ENCODE measurements at regions not wholly inside any gene's neighbourhood (a gene's known extent, or its start where the extent isn't known, plus 50 kb on each side); places are given as distances from the start of the nearest gene placed in this dataset.

DNA sequence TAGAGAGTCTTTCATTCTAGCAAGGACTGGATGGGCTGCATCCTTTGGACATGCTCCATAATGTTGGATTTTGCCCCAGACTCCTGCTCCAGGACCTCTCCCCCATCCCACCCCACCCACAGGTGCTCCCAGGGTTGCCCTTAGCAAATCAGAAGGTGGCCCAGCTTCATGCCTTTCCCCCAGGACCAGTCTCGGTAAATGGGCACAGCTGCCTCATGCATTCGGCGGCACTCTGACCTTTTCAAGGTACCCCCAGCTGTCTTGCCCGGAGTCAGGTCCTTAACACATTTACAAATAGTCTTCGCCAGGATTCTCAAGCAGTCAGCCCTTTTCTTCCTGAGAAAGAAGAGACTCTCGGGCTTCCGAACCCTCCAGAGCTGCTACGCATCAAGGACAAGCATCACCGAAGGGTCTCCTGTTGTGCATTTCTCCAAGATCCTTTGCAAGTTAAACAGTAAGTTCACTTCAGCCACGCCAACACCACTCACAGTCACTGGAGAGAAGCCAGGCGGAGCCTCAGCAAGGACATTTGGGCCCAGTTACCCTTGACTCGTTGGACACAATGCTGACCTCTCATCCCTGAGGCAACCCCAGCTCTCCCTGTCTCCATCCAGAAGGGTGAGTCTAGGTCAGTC lies 287.8 kb downstream of the FAM43A start:
- Histone ChIP-seq H3K27ac (ENCODE audit: low read depth, low read length, poor library complexity, severe bottlenecking) (no peak overlapping the region), H3K4me1 (ENCODE audit: insufficient read depth, low read length, poor library complexity, severe bottlenecking) (no peaks in the 10 kb centered on the region), H3K27me3 (replicated peaks; ENCODE audit: insufficient read depth, low read depth, low read length, poor library complexity) (no peaks in the 10 kb centered on the region), H3K36me3 (ENCODE audit: insufficient read depth, low read length, poor library complexity, severe bottlenecking) (no peaks in the 10 kb centered on the region), H3K4me3 (ENCODE audit: low read depth, low read length, poor library complexity, severe bottlenecking) (no peak overlapping the region), H3K9me3 (ENCODE audit: low read depth, low read length, poor library complexity, severe bottlenecking) (no peaks in the 10 kb centered on the region)
- no peak for DNase-seq (ENCODE audit: low spot score)
- ChIA-PET POLR2A (ENCODE audit: low non-redundant PET) (no interaction called here), CTCF (no interaction called here)
- intact Hi-C loops (cut with micrococcal nuclease; ENCODE audit: unreplicated experiment) = no loop called here
- no peak for TF ChIP-seq EZH2 (IDR thresholded peaks at IDR 0.05; ENCODE audit: borderline replicate concordance, low read depth, low read length, poor library complexity, severe bottlenecking)
- TF ChIP-seq, protein P1, sequence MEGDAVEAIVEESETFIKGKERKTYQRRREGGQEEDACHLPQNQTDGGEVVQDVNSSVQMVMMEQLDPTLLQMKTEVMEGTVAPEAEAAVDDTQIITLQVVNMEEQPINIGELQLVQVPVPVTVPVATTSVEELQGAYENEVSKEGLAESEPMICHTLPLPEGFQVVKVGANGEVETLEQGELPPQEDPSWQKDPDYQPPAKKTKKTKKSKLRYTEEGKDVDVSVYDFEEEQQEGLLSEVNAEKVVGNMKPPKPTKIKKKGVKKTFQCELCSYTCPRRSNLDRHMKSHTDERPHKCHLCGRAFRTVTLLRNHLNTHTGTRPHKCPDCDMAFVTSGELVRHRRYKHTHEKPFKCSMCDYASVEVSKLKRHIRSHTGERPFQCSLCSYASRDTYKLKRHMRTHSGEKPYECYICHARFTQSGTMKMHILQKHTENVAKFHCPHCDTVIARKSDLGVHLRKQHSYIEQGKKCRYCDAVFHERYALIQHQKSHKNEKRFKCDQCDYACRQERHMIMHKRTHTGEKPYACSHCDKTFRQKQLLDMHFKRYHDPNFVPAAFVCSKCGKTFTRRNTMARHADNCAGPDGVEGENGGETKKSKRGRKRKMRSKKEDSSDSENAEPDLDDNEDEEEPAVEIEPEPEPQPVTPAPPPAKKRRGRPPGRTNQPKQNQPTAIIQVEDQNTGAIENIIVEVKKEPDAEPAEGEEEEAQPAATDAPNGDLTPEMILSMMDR (conservative IDR thresholded peaks at IDR 0.05; ENCODE audit: low read depth, low read length) = no peak
- BruUV-seq (replicated peaks) = no TSS peak

DNA sequence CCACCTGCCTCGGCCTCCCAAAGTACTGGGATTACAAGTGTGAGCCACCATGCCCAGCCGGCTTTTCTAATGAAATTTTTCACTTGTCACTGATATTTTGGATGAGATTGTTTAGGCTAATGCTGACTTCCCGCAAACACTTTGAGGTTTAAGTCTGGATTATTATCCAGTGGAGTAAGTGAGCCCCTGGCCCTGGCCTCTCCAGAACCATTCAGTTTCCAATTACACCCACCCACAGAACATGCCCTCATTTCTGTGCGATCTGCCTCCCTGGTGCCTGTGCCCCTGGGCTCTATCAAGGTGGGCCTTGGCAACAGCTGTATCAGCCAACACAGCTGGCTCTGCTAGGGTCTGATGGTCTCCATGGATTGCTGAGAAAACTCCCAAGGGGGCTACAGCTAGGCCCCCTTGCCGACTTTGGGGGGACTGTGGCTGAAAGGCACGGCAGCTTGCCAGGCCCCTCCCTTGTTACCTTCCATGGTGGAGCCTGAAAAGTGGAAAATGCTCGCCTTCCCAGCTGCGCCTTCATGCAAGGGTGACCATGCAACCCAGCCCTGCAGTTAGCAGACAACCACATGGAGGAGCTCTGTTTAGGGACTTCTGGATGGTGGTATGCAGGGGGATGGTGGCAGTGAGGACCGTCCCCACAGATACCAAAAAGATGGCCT lies 288.9 kb downstream of the FAM43A start:
- CTCF ChIA-PET = no interaction called here
- TF ChIP-seq, protein P1 (conservative IDR thresholded peaks at IDR 0.05; ENCODE audit: low read depth, low read length) = no peak
- TF ChIP-seq EZH2 (IDR thresholded peaks at IDR 0.05; ENCODE audit: borderline replicate concordance, low read depth, low read length, poor library complexity, severe bottlenecking) = no peak
- POLR2A ChIA-PET (ENCODE audit: low non-redundant PET) = interaction anchor here (0.6 kb wide), 1 partner anchor 133 kb away, joined by 3 read pairs; no protein-coding TSS in a partner anchor
- Histone ChIP-seq H3K9me3 (ENCODE audit: low read depth, low read length, poor library complexity, severe bottlenecking) (no peaks in the 10 kb centered on the region), H3K36me3 (ENCODE audit: insufficient read depth, low read length, poor library complexity, severe bottlenecking) (no peaks in the 10 kb centered on the region), H3K27ac (ENCODE audit: low read depth, low read length, poor library complexity, severe bottlenecking) (no peak overlapping the region), H3K4me3 (ENCODE audit: low read depth, low read length, poor library complexity, severe bottlenecking) (no peak overlapping the region), H3K4me1 (ENCODE audit: insufficient read depth, low read length, poor library complexity, severe bottlenecking) (no peaks in the 10 kb centered on the region), H3K27me3 (replicated peaks; ENCODE audit: insufficient read depth, low read depth, low read length, poor library complexity) (no peaks in the 10 kb centered on the region)
- no TSS peak for BruUV-seq (replicated peaks)
- no peak for DNase-seq (ENCODE audit: low spot score)
- intact Hi-C loops (cut with micrococcal nuclease; ENCODE audit: unreplicated experiment) = no loop called here

GRCh38 chr3:194976049-194976451 lies 290.4 kb downstream of the FAM43A start:
- POLR2A ChIA-PET (ENCODE audit: low non-redundant PET) = no interaction called here

More at GRCh38 chr3:194976049-194976451, 290.4 kb downstream of the FAM43A start:
- Histone ChIP-seq H3K4me1 (ENCODE audit: insufficient read depth, low read length, poor library complexity, severe bottlenecking) (no peaks in the 10 kb centered on the region), H3K36me3 (ENCODE audit: insufficient read depth, low read length, poor library complexity, severe bottlenecking) (no peaks in the 10 kb centered on the region), H3K9me3 (ENCODE audit: low read depth, low read length, poor library complexity, severe bottlenecking) (no peaks in the 10 kb centered on the region), H3K27ac (ENCODE audit: low read depth, low read length, poor library complexity, severe bottlenecking) (no peak overlapping the region), H3K27me3 (replicated peaks; ENCODE audit: insufficient read depth, low read depth, low read length, poor library complexity) (no peaks in the 10 kb centered on the region), H3K4me3 (ENCODE audit: low read depth, low read length, poor library complexity, severe bottlenecking) (no peak overlapping the region)
- DNase-seq (ENCODE audit: low spot score) = no peak
- TF ChIP-seq, protein P1 (conservative IDR thresholded peaks at IDR 0.05; ENCODE audit: low read depth, low read length) = no peak
- no peak for TF ChIP-seq EZH2 (IDR thresholded peaks at IDR 0.05; ENCODE audit: borderline replicate concordance, low read depth, low read length, poor library complexity, severe bottlenecking)
- CTCF ChIA-PET = no interaction called here
- BruUV-seq (replicated peaks) = no TSS peak
- intact Hi-C loops (cut with micrococcal nuclease; ENCODE audit: unreplicated experiment) = no loop called here
